CD4-positive, CD25-positive, alpha-beta regulatory T cell (primary cell): ENCODE measurements at regions not wholly inside any gene's neighbourhood (a gene's known extent, or its start where the extent isn't known, plus 50 kb on each side); places are given as distances from the start of the nearest gene placed in this dataset.

ENCODE experiments used
- ATAC-seq, 2 donors: fragments of 150-1000 bp; cut with Tn5 transposase; one replicate each; pipeline ENCODE4 v1.10.0; 2021; ENCODE audit warnings: low read depth in 2 of 2, moderate number of reproducible peaks in 2 of 2, moderate library complexity in 1 of 2
- DNase-seq, 3 donors: peaks; one replicate each; pipeline versions ENCODE4 v3.0.0 to v3.0.0-alpha.2; 2012 to 2022; ENCODE audit warnings: mixed read lengths in 1 of 3
- H3K27ac ChIP-seq: one replicate; pipeline ENCODE4 v1.7.0; 2013; ENCODE audit warnings: mild to moderate bottlenecking, low read length; ENCODE audit not compliant: insufficient read depth, poor library complexity, severe bottlenecking
- H3K27me3 ChIP-seq: one replicate; pipeline ENCODE4 v1.7.0; 2013; ENCODE audit warnings: low read length; ENCODE audit not compliant: control insufficient read depth, insufficient read depth
- H3K36me3 ChIP-seq: one replicate; pipeline ENCODE4 v1.7.0; 2013; ENCODE audit warnings: mild to moderate bottlenecking, low read length, moderate library complexity; ENCODE audit not compliant: control insufficient read depth, insufficient read depth
- H3K4me1 ChIP-seq: 2 replicates; pipeline ENCODE4 v1.7.0; 2013; ENCODE audit warnings: mild to moderate bottlenecking, low read length; ENCODE audit not compliant: insufficient read depth, control insufficient read depth, poor library complexity, severe bottlenecking
- H3K4me3 ChIP-seq: one replicate; pipeline ENCODE4 v1.7.0; 2013; ENCODE audit warnings: low read depth, mild to moderate bottlenecking, low read length, moderate library complexity
- H3K9me3 ChIP-seq, 2 experiments: 1 replicate in 1 of 2; 2 replicates in 1 of 2; pipeline ENCODE4 v1.7.0; 2013; ENCODE audit warnings: low read length in 2 of 2, mild to moderate bottlenecking in 1 of 2, moderate library complexity in 1 of 2; ENCODE audit not compliant: control insufficient read depth in 2 of 2
- H3K27ac Mint-ChIP-seq, 3 donors: one replicate each; pipeline ENCODE4 v1.8.0; 2020 to 2022; ENCODE audit warnings: mild to moderate bottlenecking in 3 of 3, mixed read lengths in 3 of 3, moderate library complexity in 2 of 3
- H3K27me3 Mint-ChIP-seq: one replicate; pipeline ENCODE4 v1.8.0; 2022; ENCODE audit warnings: mild to moderate bottlenecking, mixed read lengths
- H3K36me3 Mint-ChIP-seq: one replicate; pipeline ENCODE4 v1.8.0; 2020; ENCODE audit warnings: mixed read lengths
- H3K4me1 Mint-ChIP-seq, 4 donors: one replicate each; pipeline ENCODE4 v1.8.0; 2020 to 2022; ENCODE audit warnings: mixed read lengths in 4 of 4, mild to moderate bottlenecking in 1 of 4
- H3K4me3 Mint-ChIP-seq, 4 donors: one replicate each; pipeline ENCODE4 v1.8.0; 2020 to 2022; ENCODE audit warnings: mild to moderate bottlenecking in 4 of 4, mixed read lengths in 4 of 4, moderate library complexity in 3 of 4
- H3K9me3 Mint-ChIP-seq, 7 donors: one replicate each; pipeline ENCODE4 v1.8.0; 2020 to 2022; ENCODE audit warnings: mixed read lengths in 7 of 7, mild to moderate bottlenecking in 3 of 7, moderate library complexity in 2 of 7

DNA sequence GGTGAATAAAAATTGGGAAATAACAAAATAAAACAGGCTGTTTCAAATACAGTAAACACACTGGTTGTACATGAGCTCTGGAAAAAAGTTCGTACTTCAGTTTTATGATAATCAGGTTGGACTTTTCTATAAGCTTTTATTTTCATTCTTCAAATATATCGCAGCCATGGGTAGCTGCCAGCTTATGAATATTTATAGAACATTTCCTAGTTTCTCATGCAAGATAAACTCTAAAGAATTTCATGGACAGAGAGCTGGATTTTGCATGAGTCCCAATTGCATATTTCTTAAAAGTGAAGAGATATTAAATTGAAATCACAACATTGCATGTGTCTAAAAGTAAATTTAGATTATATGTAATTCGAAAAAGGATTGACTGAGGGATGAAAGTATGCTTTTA, 827.6 kb downstream of the SLC6A15 start:
- H3K27me3 Mint-ChIP-seq = no peaks in the 10 kb centered on the region

DNA sequence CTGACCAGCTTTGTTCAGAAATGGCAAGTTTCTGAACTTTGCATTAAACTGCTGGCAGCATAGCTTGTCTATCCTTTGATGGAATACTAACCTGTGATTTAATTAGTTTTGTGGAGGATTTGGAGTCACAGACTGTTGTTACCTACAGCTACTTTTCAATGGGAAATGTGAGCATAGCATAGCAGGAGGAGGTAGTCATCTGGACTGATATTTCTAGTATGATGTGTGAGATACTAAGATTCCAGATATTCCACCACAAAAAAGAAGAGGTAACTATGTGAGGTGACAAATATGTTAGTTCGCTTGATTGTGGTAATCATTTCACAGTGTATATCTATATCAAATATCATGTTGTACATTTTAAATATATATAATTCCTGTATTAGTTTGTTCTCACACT, 833.0 kb downstream of the SLC6A15 start:
- no peak for ATAC-seq
- H3K4me3 Mint-ChIP-seq = no peak overlapping the region
- no peak overlapping the region for H3K4me3 ChIP-seq

More for the DNA sequence above, 827.6 kb downstream of the SLC6A15 start:
- no peaks in the 10 kb centered on the region for H3K4me1 ChIP-seq
- H3K27me3 ChIP-seq = no peaks in the 10 kb centered on the region
- no peak overlapping the region for H3K4me3 Mint-ChIP-seq
- ATAC-seq (no peak), DNase-seq (no peak)
- H3K36me3 Mint-ChIP-seq = no peaks in the 10 kb centered on the region
- no peak overlapping the region for H3K27ac ChIP-seq
- peaks cover 0 to 15% (median 1%) of the 10 kb centered on the region in 7 donors for H3K9me3 Mint-ChIP-seq
- H3K4me1 Mint-ChIP-seq = no peaks in the 10 kb centered on the region
- no peaks in the 10 kb centered on the region for H3K36me3 ChIP-seq
- H3K27ac Mint-ChIP-seq = no peak overlapping the region
- H3K4me3 ChIP-seq = no peak overlapping the region
- H3K9me3 ChIP-seq = peaks cover 0 to 4% of the 10 kb centered on the region in 2 experiments

DNA sequence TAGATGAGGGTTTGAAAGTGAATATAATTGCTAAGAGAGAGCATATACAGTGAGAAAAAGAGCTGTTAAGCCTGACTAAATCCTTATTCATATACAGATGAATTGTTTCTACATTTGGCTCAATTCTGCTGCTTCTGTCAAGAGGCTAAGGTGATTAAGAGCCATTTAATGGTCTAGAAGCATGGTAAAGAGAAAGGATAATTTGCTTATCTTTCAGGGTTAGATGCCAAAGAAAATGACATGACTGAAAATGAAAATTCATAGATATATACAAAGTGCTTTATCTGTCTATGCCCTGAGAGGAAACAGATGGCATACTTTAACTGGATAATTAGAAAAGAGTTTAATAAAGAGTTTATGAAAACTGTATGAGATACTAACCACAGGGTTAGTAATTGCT, 834.9 kb downstream of the SLC6A15 start:
- Histone ChIP-seq H3K27me3 (no peaks in the 10 kb centered on the region), H3K4me1 (no peaks in the 10 kb centered on the region), H3K9me3 (peaks cover 0 to 16% of the 10 kb centered on the region in 2 experiments), H3K4me3 (no peak overlapping the region), H3K36me3 (no peaks in the 10 kb centered on the region), H3K27ac (no peak overlapping the region)
- Mint-ChIP-seq H3K4me1 (no peaks in the 10 kb centered on the region), H3K9me3 (peaks cover 3 to 19% (median 8%) of the 10 kb centered on the region in 7 donors), H3K36me3 (no peaks in the 10 kb centered on the region), H3K27me3 (no peaks in the 10 kb centered on the region), H3K4me3 (no peak overlapping the region), H3K27ac (no peak overlapping the region)
- ATAC-seq (no peak), DNase-seq (no peak)

More for the DNA sequence above, 833.0 kb downstream of the SLC6A15 start:
- Histone ChIP-seq H3K36me3 (no peaks in the 10 kb centered on the region), H3K9me3 (peaks cover 0 to 4% of the 10 kb centered on the region in 2 experiments), H3K4me1 (no peaks in the 10 kb centered on the region), H3K27ac (no peak overlapping the region), H3K27me3 (no peaks in the 10 kb centered on the region)
- no peak for DNase-seq
- Mint-ChIP-seq H3K9me3 (peaks cover 0 to 6% (median 4%) of the 10 kb centered on the region in 7 donors), H3K27ac (no peak overlapping the region), H3K4me1 (no peaks in the 10 kb centered on the region), H3K27me3 (no peaks in the 10 kb centered on the region), H3K36me3 (no peaks in the 10 kb centered on the region)

DNA sequence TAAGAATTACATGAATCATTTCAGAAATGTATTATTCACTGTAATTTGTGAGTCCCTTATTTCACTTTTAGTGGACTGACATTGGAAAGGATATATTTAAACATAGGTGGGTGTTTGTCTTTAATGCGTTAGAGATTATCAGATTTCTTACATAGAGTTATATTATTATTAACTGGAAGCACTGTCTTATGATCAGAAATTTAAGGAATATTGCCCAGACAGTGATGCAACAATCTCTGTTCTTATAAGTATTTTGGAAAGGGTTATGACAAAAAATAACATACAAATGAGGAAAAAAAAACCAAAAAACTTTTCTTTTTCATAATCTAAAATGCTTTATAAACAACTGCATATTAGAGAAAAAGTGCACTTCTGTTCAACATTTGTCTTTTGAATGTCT, 836.6 kb downstream of the SLC6A15 start:
- Mint-ChIP-seq H3K27me3 (no peaks in the 10 kb centered on the region), H3K27ac (no peak overlapping the region), H3K9me3 (peaks cover 2 to 24% (median 11%) of the 10 kb centered on the region in 7 donors), H3K4me1 (no peaks in the 10 kb centered on the region), H3K4me3 (no peak overlapping the region), H3K36me3 (no peaks in the 10 kb centered on the region)
- DNase-seq (no peak), ATAC-seq (no peak)
- Histone ChIP-seq H3K9me3 (peaks cover 0 to 16% of the 10 kb centered on the region in 2 experiments), H3K4me1 (no peaks in the 10 kb centered on the region), H3K4me3 (no peak overlapping the region), H3K36me3 (no peaks in the 10 kb centered on the region), H3K27me3 (no peaks in the 10 kb centered on the region), H3K27ac (no peak overlapping the region)

DNA sequence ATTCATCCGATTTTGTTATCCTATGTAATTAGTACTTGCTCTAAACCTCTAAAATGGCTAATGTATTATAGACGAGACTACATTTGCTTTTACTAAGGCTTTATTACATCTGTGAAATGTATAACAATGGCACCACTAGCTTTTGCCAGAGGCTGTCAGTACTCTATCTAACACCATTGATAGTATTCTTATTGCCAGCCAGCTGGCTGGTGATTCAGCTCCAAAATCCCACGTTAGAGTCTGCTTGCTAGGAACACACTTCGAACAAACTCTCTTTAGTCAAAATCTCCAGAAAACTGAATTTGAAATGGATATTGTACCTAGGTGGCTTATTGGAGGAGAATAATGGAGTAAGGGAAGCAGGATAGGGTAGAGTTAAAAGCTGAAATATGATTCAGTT, 839.2 kb downstream of the SLC6A15 start:
- Mint-ChIP-seq H3K9me3 (peaks cover 4 to 24% (median 15%) of the 10 kb centered on the region in 7 donors), H3K27ac (no peak overlapping the region), H3K36me3 (no peaks in the 10 kb centered on the region), H3K27me3 (no peaks in the 10 kb centered on the region), H3K4me1 (no peaks in the 10 kb centered on the region), H3K4me3 (no peak overlapping the region)
- H3K27me3 ChIP-seq = no peaks in the 10 kb centered on the region
- no peak for ATAC-seq
- H3K36me3 ChIP-seq = no peaks in the 10 kb centered on the region
- no peak overlapping the region for H3K27ac ChIP-seq
- no peak for DNase-seq
- H3K9me3 ChIP-seq = peaks cover 0 to 11% of the 10 kb centered on the region in 2 experiments
- no peaks in the 10 kb centered on the region for H3K4me1 ChIP-seq
- H3K4me3 ChIP-seq = no peak overlapping the region

DNA sequence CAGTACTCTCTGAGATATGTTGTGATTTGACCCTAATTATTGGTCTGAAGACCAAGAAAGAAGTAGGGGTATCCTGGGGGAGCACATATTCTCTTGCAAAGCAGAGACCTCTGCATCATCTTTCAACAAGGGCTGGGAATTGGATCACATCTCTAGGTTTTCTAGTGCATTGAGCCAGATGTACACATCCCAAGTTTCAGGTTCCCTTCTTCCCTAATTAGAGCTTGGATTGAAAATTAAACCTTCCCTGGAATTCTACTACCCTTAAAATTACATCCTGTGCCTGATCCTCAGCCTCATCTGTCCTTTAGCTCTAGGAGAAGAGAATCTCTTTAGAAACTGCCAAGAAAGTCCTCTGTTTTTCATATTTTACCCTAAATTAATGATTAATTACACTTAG, 839.6 kb downstream of the SLC6A15 start:
- H3K4me1 ChIP-seq = no peaks in the 10 kb centered on the region
- H3K27me3 ChIP-seq = no peaks in the 10 kb centered on the region
- DNase-seq (no peak), ATAC-seq (no peak)
- Mint-ChIP-seq H3K9me3 (peaks cover 4 to 20% (median 15%) of the 10 kb centered on the region in 7 donors), H3K27ac (no peak overlapping the region), H3K36me3 (no peaks in the 10 kb centered on the region), H3K27me3 (no peaks in the 10 kb centered on the region), H3K4me1 (no peaks in the 10 kb centered on the region), H3K4me3 (no peak overlapping the region)
- no peaks in the 10 kb centered on the region for H3K36me3 ChIP-seq
- no peak overlapping the region for H3K27ac ChIP-seq
- no peak overlapping the region for H3K4me3 ChIP-seq
- peaks cover 0 to 11% of the 10 kb centered on the region in 2 experiments for H3K9me3 ChIP-seq

DNA sequence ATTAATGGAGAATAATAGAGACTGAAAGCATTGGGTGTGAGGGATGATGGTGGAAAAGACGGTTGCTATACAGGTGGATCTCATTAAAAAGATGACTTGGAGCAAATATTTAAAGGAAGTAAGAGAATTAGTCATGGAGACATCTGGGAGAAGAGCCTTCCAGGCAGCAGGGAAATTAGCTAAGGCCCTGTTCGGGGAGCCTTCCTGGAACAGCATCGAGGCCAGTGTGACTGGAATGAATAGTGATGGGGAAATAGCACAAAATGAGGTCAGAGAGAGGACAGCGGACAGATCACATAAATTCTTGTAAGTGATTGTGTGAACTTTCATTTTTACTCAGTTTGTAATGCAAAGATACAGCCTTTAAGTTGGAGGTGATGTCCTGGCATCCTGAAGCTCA, 842.3 kb downstream of the SLC6A15 start:
- no peak overlapping the region for H3K27ac Mint-ChIP-seq
- H3K27ac ChIP-seq = no peak overlapping the region
- no peaks in the 10 kb centered on the region for H3K36me3 ChIP-seq
- no peak overlapping the region for H3K4me3 Mint-ChIP-seq
- no peaks in the 10 kb centered on the region for H3K4me1 ChIP-seq
- H3K36me3 Mint-ChIP-seq = no peaks in the 10 kb centered on the region
- peaks cover 5 to 22% (median 18%) of the 10 kb centered on the region in 7 donors for H3K9me3 Mint-ChIP-seq
- H3K9me3 ChIP-seq = peaks cover 0 to 11% of the 10 kb centered on the region in 2 experiments
- ATAC-seq (no peak), DNase-seq (no peak)
- no peaks in the 10 kb centered on the region for H3K4me1 Mint-ChIP-seq
- no peak overlapping the region for H3K4me3 ChIP-seq
- H3K27me3 ChIP-seq = no peaks in the 10 kb centered on the region
- no peaks in the 10 kb centered on the region for H3K27me3 Mint-ChIP-seq

DNA sequence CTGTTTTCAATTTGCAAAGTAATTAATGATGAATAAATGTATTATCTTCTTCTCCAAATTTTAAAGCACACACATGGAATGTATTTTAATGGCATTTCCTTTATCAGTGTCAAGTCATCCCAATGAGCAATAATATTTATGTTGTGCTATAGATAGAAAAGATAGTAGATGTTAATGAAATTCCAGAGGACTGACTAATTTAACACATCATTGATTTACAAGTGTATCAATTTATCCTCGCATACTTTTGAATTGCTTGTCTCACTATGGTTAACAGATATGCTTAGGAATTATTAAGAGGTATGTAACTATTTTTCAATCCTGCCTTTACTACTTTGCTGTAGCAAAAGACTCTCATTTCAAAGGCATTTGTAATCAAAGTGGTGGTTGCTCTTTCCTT, 842.9 kb downstream of the SLC6A15 start:
- Histone ChIP-seq H3K9me3 (peaks cover 0 to 11% of the 10 kb centered on the region in 2 experiments), H3K4me3 (no peak overlapping the region), H3K27ac (no peak overlapping the region), H3K4me1 (no peaks in the 10 kb centered on the region), H3K36me3 (no peaks in the 10 kb centered on the region), H3K27me3 (no peaks in the 10 kb centered on the region)
- no peak for ATAC-seq
- no peaks in the 10 kb centered on the region for H3K27me3 Mint-ChIP-seq
- H3K4me3 Mint-ChIP-seq = no peak overlapping the region
- no peaks in the 10 kb centered on the region for H3K4me1 Mint-ChIP-seq
- H3K27ac Mint-ChIP-seq = no peak overlapping the region
- no peaks in the 10 kb centered on the region for H3K36me3 Mint-ChIP-seq
- DNase-seq = no peak
- H3K9me3 Mint-ChIP-seq = peaks cover 5 to 22% (median 19%) of the 10 kb centered on the region in 7 donors
